Activated naive CD8-positive, alpha-beta T cell treated with anti-CD3 and anti-CD28 coated beads for 36 hours (primary cell): ENCODE measurements at regions not wholly inside any gene's neighbourhood (a gene's known extent, or its start where the extent isn't known, plus 50 kb on each side); places are given as distances from the start of the nearest gene placed in this dataset.

Experiments used
- DNase-seq: peaks from one replicate; pipeline ENCODE4 v3.0.0; 2021
- H3K27ac Mint-ChIP-seq: one replicate; pipeline ENCODE4 v1.8.0; 2022; ENCODE audit warnings: mild to moderate bottlenecking, moderate library complexity, mixed read lengths
- H3K27me3 Mint-ChIP-seq: one replicate; pipeline ENCODE4 v1.8.0; 2022; ENCODE audit warnings: mild to moderate bottlenecking, mixed read lengths
- H3K36me3 Mint-ChIP-seq: one replicate; pipeline ENCODE4 v1.8.0; 2021; ENCODE audit warnings: mild to moderate bottlenecking, mixed read lengths
- H3K4me1 Mint-ChIP-seq: one replicate; pipeline ENCODE4 v1.8.0; 2021; ENCODE audit warnings: mixed read lengths
- H3K4me3 Mint-ChIP-seq: one replicate; pipeline ENCODE4 v1.8.0; 2022; ENCODE audit warnings: mild to moderate bottlenecking, moderate library complexity, mixed read lengths
- H3K9me3 Mint-ChIP-seq: one replicate; pipeline ENCODE4 v1.8.0; 2022; ENCODE audit warnings: mixed read lengths

GRCh38 chr12:90100579-90100978 lies 391.9 kb upstream of the ATP2B1 start:
- H3K4me3 Mint-ChIP-seq, result no peak overlapping the region
- no peak for DNase-seq
- peaks cover 3% of the 10 kb centered on the region for H3K27me3 Mint-ChIP-seq
- no peak overlapping the region for H3K27ac Mint-ChIP-seq
- H3K9me3 Mint-ChIP-seq, result no peaks in the 10 kb centered on the region
- H3K4me1 Mint-ChIP-seq, result peaks cover 15% of the 10 kb centered on the region
- no peaks in the 10 kb centered on the region for H3K36me3 Mint-ChIP-seq

- Mint-ChIP-seq H3K4me3 (no peak overlapping the region), H3K27ac (no peak overlapping the region), H3K9me3 (no peaks in the 10 kb centered on the region), H3K27me3 (peaks cover 3% of the 10 kb centered on the region), H3K4me1 (peaks cover 15% of the 10 kb centered on the region), H3K36me3 (no peaks in the 10 kb centered on the region)
- no peak for DNase-seq
Observed at GRCh38 chr12:90099288-90099687, 390.6 kb upstream of the ATP2B1 start.

GRCh38 chr12:90098132-90098779 lies 389.6 kb upstream of the ATP2B1 start:
- Mint-ChIP-seq H3K27me3 (peaks cover 2% of the 10 kb centered on the region), H3K27ac (no peak overlapping the region), H3K4me3 (no peak overlapping the region), H3K36me3 (no peaks in the 10 kb centered on the region), H3K9me3 (no peaks in the 10 kb centered on the region), H3K4me1 (peaks cover 15% of the 10 kb centered on the region)
- DNase-seq, result no peak

DNA sequence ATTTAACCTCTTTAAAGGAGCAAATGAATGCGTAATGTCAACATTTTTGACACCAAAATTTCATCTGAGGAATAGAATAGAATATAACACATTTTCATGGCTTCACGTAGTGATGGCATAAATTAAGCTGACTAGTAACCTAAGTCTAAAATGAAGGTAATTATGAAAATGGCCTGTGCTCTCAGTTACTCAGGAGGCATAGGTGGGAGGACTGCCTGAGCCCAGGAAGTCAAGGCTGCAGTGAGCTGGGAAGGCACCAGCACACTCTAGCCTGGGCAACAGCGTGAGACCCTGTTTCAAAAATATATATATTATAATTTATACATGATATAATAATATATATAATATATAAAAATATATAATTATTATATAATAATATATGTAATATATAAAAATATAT lies 383.2 kb upstream of the ATP2B1 start:
- Mint-ChIP-seq H3K4me3 (no peak overlapping the region), H3K36me3 (peaks cover 2% of the 10 kb centered on the region), H3K27ac (no peak overlapping the region), H3K27me3 (no peaks in the 10 kb centered on the region), H3K9me3 (no peaks in the 10 kb centered on the region), H3K4me1 (peaks cover 13% of the 10 kb centered on the region)
- no peak for DNase-seq

DNA sequence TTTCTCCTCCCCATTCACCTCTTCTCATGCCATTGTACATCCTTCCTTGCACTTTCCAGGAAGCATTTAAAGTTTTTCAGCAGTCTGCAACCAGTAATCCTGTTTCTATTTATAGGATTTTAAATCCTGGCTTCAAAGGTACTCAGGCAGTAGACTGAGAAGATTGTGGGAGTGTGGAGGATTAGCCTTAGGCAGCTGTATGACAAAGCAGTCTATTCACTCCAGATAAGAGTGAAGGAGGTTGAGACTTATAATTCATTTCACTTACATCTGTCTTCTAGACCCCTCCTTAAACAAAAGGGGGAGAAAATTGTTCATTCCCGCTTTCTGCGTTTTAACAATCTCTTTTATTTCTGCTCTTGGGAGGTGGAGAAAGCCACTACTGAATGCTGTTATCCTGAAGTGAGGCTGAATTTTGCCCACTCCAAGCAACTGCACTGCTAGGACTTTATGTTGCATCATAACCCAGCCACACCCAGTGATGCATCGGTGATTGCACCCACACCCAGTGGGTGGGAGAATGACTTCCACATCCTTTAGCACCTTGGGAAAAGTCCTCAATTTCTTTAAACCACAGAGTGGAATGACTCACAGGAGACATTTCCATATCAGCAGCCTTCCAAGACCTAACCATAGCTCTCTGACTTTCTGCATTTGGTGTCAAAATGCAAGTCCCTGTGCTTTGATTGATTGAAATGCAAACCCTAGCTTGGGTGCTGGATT lies 382.5 kb upstream of the ATP2B1 start:
- H3K27me3 Mint-ChIP-seq, result no peaks in the 10 kb centered on the region
- H3K27ac Mint-ChIP-seq, result no peak overlapping the region
- peaks cover 18% of the 10 kb centered on the region for H3K4me1 Mint-ChIP-seq
- H3K36me3 Mint-ChIP-seq, result peaks cover 2% of the 10 kb centered on the region
- H3K4me3 Mint-ChIP-seq, result no peak overlapping the region
- peak; percentile 9 for DNase-seq
- H3K9me3 Mint-ChIP-seq, result no peaks in the 10 kb centered on the region

- Mint-ChIP-seq H3K36me3 (peaks cover 2% of the 10 kb centered on the region), H3K9me3 (no peaks in the 10 kb centered on the region), H3K4me3 (no peak overlapping the region), H3K27me3 (peaks cover 3% of the 10 kb centered on the region), H3K4me1 (peaks cover 24% of the 10 kb centered on the region), H3K27ac (peak overlapping the region; percentile 65)
- no peak for DNase-seq
Observed at GRCh38 chr12:90086281-90086680, 377.6 kb upstream of the ATP2B1 start.

DNA sequence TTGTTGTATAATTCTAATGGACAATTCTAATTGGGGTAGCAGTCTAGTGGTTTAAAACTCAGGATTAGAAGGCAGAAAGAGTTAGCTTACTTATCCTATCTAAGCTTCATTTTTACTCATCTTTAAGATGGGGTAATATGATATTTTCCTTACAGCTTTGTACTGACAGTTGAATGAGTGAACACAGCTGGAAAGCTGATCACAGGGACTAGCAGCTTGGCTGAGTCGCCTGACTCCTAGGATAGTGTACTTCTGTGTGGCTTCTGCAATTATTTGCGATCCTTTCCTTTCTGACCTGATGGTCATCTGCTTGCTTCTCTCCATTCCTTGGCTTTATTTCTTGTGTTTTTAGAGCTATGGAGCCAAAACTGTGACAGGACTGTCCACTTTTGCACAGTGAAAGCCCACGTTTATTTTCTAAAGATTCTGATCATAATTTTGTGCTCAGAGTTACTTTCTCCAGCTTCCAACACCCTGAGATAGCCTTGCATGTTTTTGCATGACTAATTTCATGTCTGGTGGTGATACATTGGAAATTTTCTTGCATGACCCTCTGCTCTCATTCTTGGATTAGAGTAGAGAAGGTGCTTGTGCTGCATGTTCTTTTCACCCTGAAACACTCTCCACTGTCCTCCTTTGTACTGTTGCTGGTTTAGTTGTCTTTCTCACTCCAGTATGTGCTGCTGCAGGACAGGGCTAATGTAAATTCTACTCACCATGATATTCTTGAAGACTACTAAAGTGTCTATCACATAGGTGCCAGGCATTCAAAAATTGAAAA lies 377.0 kb upstream of the ATP2B1 start:
- Mint-ChIP-seq H3K4me1 (peaks cover 18% of the 10 kb centered on the region), H3K27me3 (peaks cover 3% of the 10 kb centered on the region), H3K9me3 (no peaks in the 10 kb centered on the region), H3K4me3 (no peak overlapping the region), H3K27ac (peak overlapping the region; percentile 65), H3K36me3 (peaks cover 2% of the 10 kb centered on the region)
- no peak for DNase-seq

DNA sequence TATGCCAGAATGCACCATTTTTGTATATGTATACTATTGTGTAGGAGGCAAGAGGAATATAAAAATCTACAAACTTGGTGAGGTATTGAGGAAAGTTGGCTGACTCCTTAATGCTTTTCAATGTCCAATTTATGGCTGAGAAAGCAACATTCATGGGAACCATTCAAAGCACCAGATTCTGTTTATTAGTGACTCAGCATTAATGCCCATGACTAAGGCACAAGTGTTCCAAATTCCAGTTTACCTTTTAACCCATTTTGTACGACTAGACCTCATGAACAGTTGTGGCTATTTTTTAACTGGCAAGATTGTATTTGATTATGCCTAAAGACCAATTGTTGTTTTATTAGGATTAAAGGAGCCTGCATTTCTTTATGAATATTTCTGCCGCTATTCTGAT lies 375.4 kb upstream of the ATP2B1 start:
- no peaks in the 10 kb centered on the region for H3K9me3 Mint-ChIP-seq

GRCh38 chr12:90080616-90081015 lies 372.0 kb upstream of the ATP2B1 start:
- Mint-ChIP-seq H3K4me1 (peaks cover 26% of the 10 kb centered on the region), H3K4me3 (no peak overlapping the region), H3K27ac (no peak overlapping the region), H3K27me3 (peaks cover 3% of the 10 kb centered on the region), H3K36me3 (no peaks in the 10 kb centered on the region), H3K9me3 (no peaks in the 10 kb centered on the region)
- DNase-seq, result no peak

More for the DNA sequence above, 375.4 kb upstream of the ATP2B1 start:
- H3K36me3 Mint-ChIP-seq, result no peaks in the 10 kb centered on the region
- H3K4me3 Mint-ChIP-seq, result no peak overlapping the region
- peaks cover 18% of the 10 kb centered on the region for H3K4me1 Mint-ChIP-seq
- DNase-seq, result no peak
- peaks cover 3% of the 10 kb centered on the region for H3K27me3 Mint-ChIP-seq
- H3K27ac Mint-ChIP-seq, result no peak overlapping the region

- Mint-ChIP-seq H3K4me1 (peaks cover 23% of the 10 kb centered on the region), H3K9me3 (no peaks in the 10 kb centered on the region), H3K27me3 (peaks cover 3% of the 10 kb centered on the region), H3K27ac (no peak overlapping the region), H3K36me3 (no peaks in the 10 kb centered on the region), H3K4me3 (no peak overlapping the region)
- DNase-seq, result no peak
Observed at GRCh38 chr12:90079529-90080210, 371.0 kb upstream of the ATP2B1 start.

- H3K27me3 Mint-ChIP-seq, result no peaks in the 10 kb centered on the region
- no peak overlapping the region for H3K4me3 Mint-ChIP-seq
- no peak for DNase-seq
- H3K9me3 Mint-ChIP-seq, result no peaks in the 10 kb centered on the region
- H3K27ac Mint-ChIP-seq, result no peak overlapping the region
- H3K4me1 Mint-ChIP-seq, result peaks cover 23% of the 10 kb centered on the region
- no peaks in the 10 kb centered on the region for H3K36me3 Mint-ChIP-seq
Observed at GRCh38 chr12:90078344-90078743, 369.7 kb upstream of the ATP2B1 start.

GRCh38 chr12:90077756-90078155 lies 369.1 kb upstream of the ATP2B1 start:
- no peak for DNase-seq
- H3K9me3 Mint-ChIP-seq, result no peaks in the 10 kb centered on the region
- H3K36me3 Mint-ChIP-seq, result no peaks in the 10 kb centered on the region
- H3K27ac Mint-ChIP-seq, result no peak overlapping the region
- no peak overlapping the region for H3K4me3 Mint-ChIP-seq
- H3K4me1 Mint-ChIP-seq, result peaks cover 23% of the 10 kb centered on the region
- no peaks in the 10 kb centered on the region for H3K27me3 Mint-ChIP-seq

GRCh38 chr12:90076851-90077319 lies 368.2 kb upstream of the ATP2B1 start:
- no peak overlapping the region for H3K4me3 Mint-ChIP-seq
- H3K27ac Mint-ChIP-seq, result no peak overlapping the region
- H3K27me3 Mint-ChIP-seq, result no peaks in the 10 kb centered on the region
- H3K36me3 Mint-ChIP-seq, result no peaks in the 10 kb centered on the region
- H3K4me1 Mint-ChIP-seq, result peaks cover 23% of the 10 kb centered on the region
- DNase-seq, result peak; percentile 2
- H3K9me3 Mint-ChIP-seq, result no peaks in the 10 kb centered on the region

DNA sequence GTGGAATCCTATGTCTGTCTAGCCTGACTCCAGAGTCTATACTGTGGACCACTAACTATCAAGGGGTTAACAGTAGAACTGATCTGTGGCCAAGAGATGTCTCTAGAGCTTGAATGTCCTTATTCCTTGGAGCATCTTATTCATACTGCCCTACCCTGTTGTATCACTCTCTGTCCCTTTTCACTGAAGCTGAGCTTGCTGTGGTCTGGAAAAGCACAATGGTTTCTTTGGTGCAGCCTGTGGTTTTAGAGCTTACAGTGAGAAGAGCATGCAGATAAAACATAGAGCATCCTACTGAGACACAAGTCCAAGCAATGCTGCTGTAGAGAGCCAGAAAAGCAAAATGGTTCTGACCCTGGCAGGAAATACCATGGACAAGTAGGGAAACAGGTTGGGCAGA lies 367.0 kb upstream of the ATP2B1 start:
- Mint-ChIP-seq H3K4me3 (no peak overlapping the region), H3K27me3 (no peaks in the 10 kb centered on the region), H3K27ac (no peak overlapping the region), H3K9me3 (no peaks in the 10 kb centered on the region), H3K36me3 (no peaks in the 10 kb centered on the region), H3K4me1 (peaks cover 23% of the 10 kb centered on the region)
- DNase-seq, result no peak

DNA sequence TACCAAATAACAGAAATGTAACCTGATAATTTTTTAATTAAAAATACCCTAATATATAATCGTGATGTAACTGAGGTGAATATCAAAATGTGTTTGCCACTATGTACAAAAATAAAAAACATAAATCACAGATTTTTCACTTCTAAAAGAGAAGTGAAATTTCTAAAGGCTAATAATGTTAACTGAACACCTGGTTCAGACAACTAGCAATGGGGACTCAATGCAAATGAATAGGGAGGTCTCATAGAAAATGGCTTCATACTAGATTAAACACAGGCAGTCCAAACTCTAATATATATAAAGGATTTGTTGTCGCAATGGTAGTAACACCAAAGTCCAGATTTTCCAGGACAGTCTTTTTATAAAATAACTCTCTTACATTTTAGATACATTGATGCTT lies 365.4 kb upstream of the ATP2B1 start:
- Mint-ChIP-seq H3K9me3 (no peaks in the 10 kb centered on the region), H3K27ac (no peak overlapping the region), H3K4me1 (peaks cover 23% of the 10 kb centered on the region), H3K27me3 (no peaks in the 10 kb centered on the region), H3K36me3 (no peaks in the 10 kb centered on the region), H3K4me3 (no peak overlapping the region)
- no peak for DNase-seq
